GM23248 (cell line): ENCODE measurements at regions not wholly inside any gene's neighbourhood (a gene's known extent, or its start where the extent isn't known, plus 50 kb on each side); places are given as distances from the start of the nearest gene placed in this dataset.

ENCODE experiments used
- DNase-seq: peaks from one replicate; pipeline ENCODE4 v3.0.0-alpha.2; 2015
- H2AFZ ChIP-seq: fragments of 200-600 bp; sonication (generic); 2 replicates; pipeline ENCODE4 v1.6.1; 2016; ENCODE audit warnings: antibody characterized with exemption
- H3F3A ChIP-seq: fragments of 200-600 bp; sonication (generic); 2 replicates; pipeline ENCODE4 v1.6.1; 2016; ENCODE audit warnings: mild to moderate bottlenecking, antibody characterized with exemption, mixed run types; ENCODE audit not compliant: insufficient read depth
- H3K27ac ChIP-seq: fragments of 200-600 bp; sonication (generic); 2 replicates; pipeline ENCODE4 v1.5.1; 2016; ENCODE audit warnings: mild to moderate bottlenecking
- H3K27me3 ChIP-seq: fragments of 200-600 bp; sonication (generic); replicated peaks from 2 replicates; pipeline ENCODE4 v1.6.1; 2016; ENCODE audit warnings: mild to moderate bottlenecking; ENCODE audit not compliant: insufficient read depth
- H3K36me3 ChIP-seq: fragments of 200-600 bp; sonication (generic); 2 replicates; pipeline ENCODE4 v1.6.1; 2016; ENCODE audit warnings: low read depth, mild to moderate bottlenecking
- H3K4me1 ChIP-seq: fragments of 200-600 bp; sonication (generic); 2 replicates; pipeline ENCODE4 v1.6.1; 2016; ENCODE audit warnings: mild to moderate bottlenecking; ENCODE audit not compliant: insufficient read depth
- H3K4me2 ChIP-seq: fragments of 200-600 bp; sonication (generic); one replicate; pipeline ENCODE4 v1.6.1; 2016; ENCODE audit warnings: mild to moderate bottlenecking; ENCODE audit not compliant: unreplicated experiment
- H3K4me3 ChIP-seq: fragments of 200-600 bp; sonication (generic); 2 replicates; pipeline ENCODE4 v1.5.1; 2016; ENCODE audit warnings: mild to moderate bottlenecking
- H3K79me2 ChIP-seq: fragments of 200-600 bp; sonication (generic); 2 replicates; pipeline ENCODE4 v1.6.1; 2016; ENCODE audit warnings: mild to moderate bottlenecking; ENCODE audit not compliant: insufficient read depth
- H3K9ac ChIP-seq: fragments of 200-600 bp; sonication (generic); 2 replicates; pipeline ENCODE4 v1.6.1; 2016; ENCODE audit warnings: mild to moderate bottlenecking
- H3K9me2 ChIP-seq: fragments of 200-600 bp; sonication (generic); 2 replicates; pipeline ENCODE4 v1.6.1; 2016; ENCODE audit warnings: mixed run types, mild to moderate bottlenecking, moderate library complexity; ENCODE audit not compliant: insufficient read depth
- H3K9me3 ChIP-seq: fragments of 200-600 bp; sonication (generic); one replicate; pipeline ENCODE4 v1.6.1; 2017; ENCODE audit warnings: low read depth
- H4K20me1 ChIP-seq: fragments of 200-600 bp; sonication (generic); 2 replicates; pipeline ENCODE4 v1.6.0; 2016; ENCODE audit not compliant: insufficient read depth
- EZH2 ChIP-seq: fragments of 200-600 bp; sonication (generic); IDR thresholded peaks from 2 replicates; pipeline ENCODE4 v1.6.1; 2018; ENCODE audit warnings: antibody characterized with exemption, mild to moderate bottlenecking; ENCODE audit not compliant: insufficient read depth, poor library complexity, severe bottlenecking
- EZH2phosphoT487 ChIP-seq: fragments of 200-600 bp; sonication (generic); IDR thresholded peaks from 2 replicates; pipeline ENCODE4 v1.6.1; 2018; ENCODE audit warnings: antibody characterized with exemption, moderate library complexity, mild to moderate bottlenecking, low read depth; ENCODE audit not compliant: insufficient read depth
- WGBS, 2 experiments: methylation state at CpG; one replicate each; pipeline ENCODE4 v1.1.6; 2015 to 2017; ENCODE audit warnings: low lambda C conversion rate in 2 of 2, low coverage in 1 of 2; ENCODE audit errors: missing lambda C conversion rate in 2 of 2; 5-methylcytosine and 5-hydroxymethylcytosine counted together
- in situ Hi-C: fragments of 300-500 bp; cut with MboI; formaldehyde crosslinking; loops from 2 replicates; pipeline ENCODE4 v1.15.0; 2020

DNA sequence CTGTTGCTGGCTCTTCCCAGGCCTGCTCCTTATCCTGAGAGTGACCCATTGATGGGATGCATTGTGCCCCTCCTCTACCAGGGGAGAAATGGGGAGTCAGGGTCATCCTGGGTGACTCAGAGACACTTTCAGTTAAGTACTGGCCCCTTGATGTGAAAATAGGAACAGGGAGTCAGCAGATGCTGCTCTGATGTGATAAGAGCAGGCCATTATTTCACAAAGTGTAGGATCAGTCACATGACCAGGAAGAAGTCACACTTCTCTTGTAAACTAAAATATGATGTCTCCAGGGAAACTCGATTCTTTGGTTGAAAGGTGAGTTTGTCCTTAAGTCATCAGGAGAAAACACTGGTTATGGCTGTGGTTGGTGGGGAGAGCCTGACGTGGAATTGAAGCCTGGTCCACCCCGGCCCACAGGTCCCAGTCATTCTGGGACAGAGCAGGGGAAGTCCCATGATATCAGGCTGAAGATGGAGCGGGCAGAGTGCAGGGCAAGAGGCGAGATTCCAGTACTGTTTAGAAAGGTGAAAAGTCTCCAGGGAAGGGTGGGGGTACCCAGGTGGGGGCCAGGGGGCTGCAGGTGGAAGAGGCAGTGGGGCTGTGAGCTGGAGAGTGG lies 88.6 kb upstream of the NLRP1 start:
- H3K36me3 ChIP-seq, result no peaks in the 10 kb centered on the region
- H3K79me2 ChIP-seq, result no peaks in the 10 kb centered on the region
- H3K27ac ChIP-seq, result no peak overlapping the region
- H4K20me1 ChIP-seq, result no peaks in the 10 kb centered on the region
- no peaks in the 10 kb centered on the region for H3K9me2 ChIP-seq
- no peak overlapping the region for H2AFZ ChIP-seq
- no peaks in the 10 kb centered on the region for H3K4me1 ChIP-seq
- no peaks in the 10 kb centered on the region for H3K9me3 ChIP-seq
- TF ChIP-seq EZH2 (no peak), EZH2phosphoT487 (no peak)
- H3K4me2 ChIP-seq, result no peak overlapping the region
- H3K4me3 ChIP-seq, result no peak overlapping the region
- H3F3A ChIP-seq, result no peaks in the 10 kb centered on the region
- H3K27me3 ChIP-seq, result peaks cover 4% of the 10 kb centered on the region; the same call in 1 of the 2 replicates
- H3K9ac ChIP-seq, result no peak overlapping the region
- DNase-seq, result no peak
- 27 to 31% methylated on average over 5 of the region's 5 CpGs for WGBS, 2 experiments
- in situ Hi-C loops, result no loop called here

- no peak overlapping the region for H3K4me2 ChIP-seq
These were observed 91.5 kb upstream of the NLRP1 start for GRCh38 chr17:5675625-5676421.

DNA sequence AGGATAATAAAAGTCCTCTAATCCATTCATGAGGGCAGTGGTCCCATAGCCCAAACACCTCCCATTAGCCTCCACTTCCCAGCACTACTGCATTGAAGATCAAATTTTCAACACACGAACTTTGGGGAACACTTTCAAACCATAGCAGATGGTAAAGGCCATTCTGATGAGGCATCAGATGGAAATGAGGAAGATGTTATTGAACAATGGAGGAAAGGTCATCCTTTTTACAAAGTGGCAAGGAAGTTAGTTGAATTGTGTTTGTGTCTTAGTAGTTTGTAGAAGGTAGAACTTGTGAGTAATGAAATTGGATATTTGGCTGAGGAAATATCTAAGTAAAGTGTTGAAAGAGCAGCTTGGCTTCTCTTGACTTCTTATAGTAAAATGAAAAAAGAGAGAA lies 93.3 kb upstream of the NLRP1 start:
- Histone ChIP-seq H3K36me3 (no peaks in the 10 kb centered on the region), H3K4me3 (no peak overlapping the region), H2AFZ (no peak overlapping the region), H3F3A (no peaks in the 10 kb centered on the region), H3K9me3 (no peaks in the 10 kb centered on the region), H3K9me2 (no peaks in the 10 kb centered on the region), H3K27me3 (peaks cover 8% of the 10 kb centered on the region; the same call in 1 of the 2 replicates), H3K27ac (no peak overlapping the region), H3K79me2 (no peaks in the 10 kb centered on the region), H3K4me1 (no peaks in the 10 kb centered on the region), H3K4me2 (no peak overlapping the region), H3K9ac (no peak overlapping the region), H4K20me1 (no peaks in the 10 kb centered on the region)
- TF ChIP-seq EZH2, result no peak
- TF ChIP-seq EZH2phosphoT487, result no peak
- in situ Hi-C loops, result no loop called here
- no peak for DNase-seq
- 7 to 14% methylated on average over 1 of the region's 1 CpG for WGBS, 2 experiments

More at GRCh38 chr17:5675625-5676421, 91.5 kb upstream of the NLRP1 start:
- H3K27me3 ChIP-seq, result no peaks in the 10 kb centered on the region; the same call in 1 of the 2 replicates
- H2AFZ ChIP-seq, result no peak overlapping the region
- no peak overlapping the region for H3K27ac ChIP-seq
- H3K4me3 ChIP-seq, result no peak overlapping the region
- TF ChIP-seq EZH2phosphoT487 (no peak), EZH2 (no peak)
- no peak for DNase-seq
- no peaks in the 10 kb centered on the region for H3K4me1 ChIP-seq
- no peaks in the 10 kb centered on the region for H3F3A ChIP-seq
- H3K9ac ChIP-seq, result no peak overlapping the region
- no peaks in the 10 kb centered on the region for H3K36me3 ChIP-seq
- H3K9me3 ChIP-seq, result no peaks in the 10 kb centered on the region
- no peaks in the 10 kb centered on the region for H3K9me2 ChIP-seq
- WGBS, 2 experiments, result 0 to 3% methylated on average over 6 of the region's 6 CpGs
- no peaks in the 10 kb centered on the region for H3K79me2 ChIP-seq
- no peaks in the 10 kb centered on the region for H4K20me1 ChIP-seq
- in situ Hi-C loops, result no loop called here

DNA sequence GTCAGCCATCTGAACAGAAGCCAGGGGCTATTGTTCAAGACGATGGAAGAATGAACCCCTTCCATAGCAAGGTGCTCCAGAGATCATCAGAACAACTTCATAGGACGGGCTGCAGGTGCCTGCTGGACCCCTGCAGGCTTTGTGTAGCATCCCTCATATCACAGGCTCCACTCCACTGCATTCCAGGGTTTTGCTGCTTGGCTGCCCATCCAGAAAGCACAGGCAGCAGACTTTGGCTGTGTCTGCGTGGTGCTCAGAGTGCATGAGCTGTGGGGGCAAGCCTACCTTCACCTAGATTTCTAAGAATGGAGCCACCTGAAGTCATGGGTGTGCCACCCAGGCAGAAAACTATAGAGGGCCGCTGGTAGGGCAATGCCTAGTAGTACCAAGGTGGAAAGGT lies 93.9 kb upstream of the NLRP1 start:
- 7 to 8% methylated on average over 4 of the region's 4 CpGs for WGBS, 2 experiments
- no peaks in the 10 kb centered on the region for H3K79me2 ChIP-seq
- no peaks in the 10 kb centered on the region for H3K9me3 ChIP-seq
- no peaks in the 10 kb centered on the region for H4K20me1 ChIP-seq
- no peak overlapping the region for H3K9ac ChIP-seq
- no peak overlapping the region for H3K4me2 ChIP-seq
- no peak for DNase-seq
- H3K36me3 ChIP-seq, result no peaks in the 10 kb centered on the region
- no peaks in the 10 kb centered on the region for H3K9me2 ChIP-seq
- H3K4me3 ChIP-seq, result no peak overlapping the region
- no peaks in the 10 kb centered on the region for H3K4me1 ChIP-seq
- H2AFZ ChIP-seq, result no peak overlapping the region
- H3K27me3 ChIP-seq, result peaks cover 8% of the 10 kb centered on the region; the same call in 1 of the 2 replicates
- no peak overlapping the region for H3K27ac ChIP-seq
- H3F3A ChIP-seq, result no peaks in the 10 kb centered on the region
- no peak for TF ChIP-seq EZH2
- no peak for TF ChIP-seq EZH2phosphoT487
- in situ Hi-C loops, result no loop called here
